GM21360 (cell line): ENCODE measurements at regions not wholly inside any gene's neighbourhood (a gene's known extent, or its start where the extent isn't known, plus 50 kb on each side); places are given as distances from the start of the nearest gene placed in this dataset.

ENCODE experiments used
- ATAC-seq: cut with Tn5 transposase; IDR thresholded peaks from one replicate; pipeline ENCODE4 v1.9.1; 2021; ENCODE audit warnings: mild to moderate bottlenecking, moderate library complexity; ENCODE audit not compliant: unreplicated experiment

- ATAC-seq: no peak
Measured at GRCh38 chr2:11920993-11921583, 174.7 kb downstream of the LPIN1 start.

GRCh38 chr2:11922294-11922693 lies 175.9 kb downstream of the LPIN1 start:
- ATAC-seq: no peak

GRCh38 chr2:11923935-11924334 lies 177.5 kb downstream of the LPIN1 start:
- no peak for ATAC-seq

GRCh38 chr2:11925295-11926066 lies 179.0 kb downstream of the LPIN1 start:
- no peak for ATAC-seq

GRCh38 chr2:11930211-11930761 lies 183.9 kb downstream of the LPIN1 start:
- ATAC-seq: peak; percentile 61

GRCh38 chr2:11932048-11932512 lies 185.6 kb downstream of the LPIN1 start:
- ATAC-seq: no peak

- no peak for ATAC-seq
Measured at GRCh38 chr2:11932962-11933361, 186.5 kb downstream of the LPIN1 start.

- ATAC-seq: peak; percentile 71
Measured at GRCh38 chr2:11933854-11934253, 187.4 kb downstream of the LPIN1 start.

- ATAC-seq: no peak
Measured at GRCh38 chr2:11936761-11937160, 190.3 kb downstream of the LPIN1 start.

- no peak for ATAC-seq
Measured at GRCh38 chr2:11938196-11938595, 191.8 kb downstream of the LPIN1 start.

- no peak for ATAC-seq
Measured at GRCh38 chr2:11939523-11939922, 193.1 kb downstream of the LPIN1 start.

- no peak for ATAC-seq
Measured at GRCh38 chr2:11940121-11940743, 193.8 kb downstream of the LPIN1 start.

GRCh38 chr2:11940799-11941198 lies 194.4 kb downstream of the LPIN1 start:
- no peak for ATAC-seq

- ATAC-seq: no peak
Measured at GRCh38 chr2:11941201-11942177, 195.1 kb downstream of the LPIN1 start.

- ATAC-seq: no peak
Measured at GRCh38 chr2:11942178-11942569, 195.7 kb downstream of the LPIN1 start.

GRCh38 chr2:11944311-11944710 lies 197.9 kb downstream of the LPIN1 start:
- no peak for ATAC-seq

- peak; percentile 82 for ATAC-seq
Measured at GRCh38 chr2:11945139-11946126, 199.0 kb downstream of the LPIN1 start.

- no peak for ATAC-seq
Measured at GRCh38 chr2:11947956-11948355, 201.5 kb downstream of the LPIN1 start.

- no peak for ATAC-seq
Measured at GRCh38 chr2:11949732-11950523, 203.5 kb downstream of the LPIN1 start.
